ENCODE measurements at regions not wholly inside any gene's neighbourhood (a gene's known extent, or its start where the extent isn't known, plus 50 kb on each side); places are given as distances from the start of the nearest gene placed in this dataset.

DNA sequence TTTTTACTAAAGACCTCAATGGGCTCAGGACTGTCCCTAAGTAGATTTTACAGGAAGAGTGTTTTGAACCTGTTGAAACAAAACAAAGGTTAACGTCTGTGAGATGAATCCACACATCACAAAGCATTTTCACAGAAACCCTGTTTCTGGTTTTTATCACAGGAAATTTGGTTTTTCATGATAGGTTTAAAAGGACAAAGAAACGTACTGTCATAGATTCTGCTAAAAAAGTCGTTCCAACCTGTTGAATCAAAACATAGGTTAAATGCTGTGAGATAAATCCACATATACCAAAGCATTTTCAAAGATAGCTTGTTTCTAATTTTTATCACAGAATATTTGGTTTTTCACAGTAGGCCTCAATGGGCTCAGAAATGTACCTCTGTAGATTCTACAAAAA lies 1531.0 kb downstream of the UQCRFS1 start:
- TF ChIP-seq, protein P1, sequence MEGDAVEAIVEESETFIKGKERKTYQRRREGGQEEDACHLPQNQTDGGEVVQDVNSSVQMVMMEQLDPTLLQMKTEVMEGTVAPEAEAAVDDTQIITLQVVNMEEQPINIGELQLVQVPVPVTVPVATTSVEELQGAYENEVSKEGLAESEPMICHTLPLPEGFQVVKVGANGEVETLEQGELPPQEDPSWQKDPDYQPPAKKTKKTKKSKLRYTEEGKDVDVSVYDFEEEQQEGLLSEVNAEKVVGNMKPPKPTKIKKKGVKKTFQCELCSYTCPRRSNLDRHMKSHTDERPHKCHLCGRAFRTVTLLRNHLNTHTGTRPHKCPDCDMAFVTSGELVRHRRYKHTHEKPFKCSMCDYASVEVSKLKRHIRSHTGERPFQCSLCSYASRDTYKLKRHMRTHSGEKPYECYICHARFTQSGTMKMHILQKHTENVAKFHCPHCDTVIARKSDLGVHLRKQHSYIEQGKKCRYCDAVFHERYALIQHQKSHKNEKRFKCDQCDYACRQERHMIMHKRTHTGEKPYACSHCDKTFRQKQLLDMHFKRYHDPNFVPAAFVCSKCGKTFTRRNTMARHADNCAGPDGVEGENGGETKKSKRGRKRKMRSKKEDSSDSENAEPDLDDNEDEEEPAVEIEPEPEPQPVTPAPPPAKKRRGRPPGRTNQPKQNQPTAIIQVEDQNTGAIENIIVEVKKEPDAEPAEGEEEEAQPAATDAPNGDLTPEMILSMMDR (IDR thresholded peaks at IDR 0.05) = no peak
- no peak for TF ChIP-seq POLR2A (IDR thresholded peaks at IDR 0.05)

All from vagina (tissue), 2 donors.